GM19468 (cell line): ENCODE measurements at regions not wholly inside any gene's neighbourhood (a gene's known extent, or its start where the extent isn't known, plus 50 kb on each side); places are given as distances from the start of the nearest gene placed in this dataset.
"Not testable (repeated sequence)": the region's sequence is repeated elsewhere in the genome, so short reads cannot be mapped to it uniquely, and the experiment has no call there.

Experiments used
- ATAC-seq: cut with Tn5 transposase; IDR thresholded peaks from one replicate; pipeline ENCODE4 v1.9.1; 2021; ENCODE audit warnings: mild to moderate bottlenecking, moderate library complexity, moderate number of reproducible peaks; ENCODE audit not compliant: unreplicated experiment; ENCODE audit errors: extremely low read depth

- ATAC-seq: no peak
Observed at GRCh38 chr12:87369161-87369560, 660.0 kb downstream of the C12orf50 start.

GRCh38 chr12:87368259-87368658 lies 660.9 kb downstream of the C12orf50 start:
- no peak for ATAC-seq

GRCh38 chr12:87365423-87365822 lies 663.8 kb downstream of the C12orf50 start:
- no peak for ATAC-seq

DNA sequence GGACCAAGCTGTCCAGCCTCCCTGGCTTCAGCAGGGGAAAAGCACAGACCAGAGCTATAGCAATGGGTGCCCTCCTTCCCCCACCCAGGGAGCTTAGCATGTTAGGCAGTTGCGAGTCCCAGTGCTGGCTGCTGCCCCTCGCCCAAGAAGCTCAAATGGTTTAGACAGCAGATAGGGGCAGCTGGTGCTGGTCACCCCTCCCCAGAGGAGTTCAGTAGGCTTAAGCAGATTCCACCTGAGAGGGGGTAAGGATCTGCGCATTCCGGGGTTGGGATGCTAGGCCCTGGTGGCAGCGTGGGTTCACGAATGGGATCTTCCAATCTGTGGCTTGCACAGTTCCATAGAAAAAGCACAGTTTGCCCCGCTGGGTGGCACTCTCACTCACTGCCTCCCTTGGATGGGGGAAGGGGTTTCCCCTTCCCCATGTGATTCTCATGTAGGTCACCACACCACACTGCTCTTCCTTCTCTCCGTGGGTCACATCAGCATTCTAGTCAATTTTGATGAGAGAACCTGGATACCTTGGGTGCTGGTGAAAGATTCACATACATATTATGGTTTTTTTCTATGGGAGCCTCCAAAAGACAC lies 665.6 kb downstream of the C12orf50 start:
- ATAC-seq: no peak

DNA sequence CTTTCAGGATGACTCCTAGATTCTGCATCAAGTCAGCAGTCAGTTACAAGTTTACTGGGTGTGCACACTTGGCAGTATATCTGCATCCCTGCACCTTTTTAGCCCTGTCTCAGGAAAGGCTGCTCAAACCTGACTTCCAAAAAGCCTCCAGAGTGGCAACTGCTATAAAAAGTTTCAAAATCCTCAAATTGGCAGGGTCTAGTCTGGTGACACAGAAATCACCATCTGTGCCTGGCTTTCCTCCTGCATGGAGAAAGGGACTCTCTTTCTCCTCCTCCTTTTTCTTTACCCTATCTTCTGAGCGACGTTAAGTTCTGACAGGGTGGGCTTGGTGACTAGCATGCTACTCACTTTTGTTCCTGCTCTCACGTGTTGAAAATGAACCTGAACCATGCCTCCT lies 679.5 kb downstream of the C12orf50 start:
- ATAC-seq: no peak

- ATAC-seq: no peak
Observed at GRCh38 chr12:87348071-87348470, 681.1 kb downstream of the C12orf50 start.

DNA sequence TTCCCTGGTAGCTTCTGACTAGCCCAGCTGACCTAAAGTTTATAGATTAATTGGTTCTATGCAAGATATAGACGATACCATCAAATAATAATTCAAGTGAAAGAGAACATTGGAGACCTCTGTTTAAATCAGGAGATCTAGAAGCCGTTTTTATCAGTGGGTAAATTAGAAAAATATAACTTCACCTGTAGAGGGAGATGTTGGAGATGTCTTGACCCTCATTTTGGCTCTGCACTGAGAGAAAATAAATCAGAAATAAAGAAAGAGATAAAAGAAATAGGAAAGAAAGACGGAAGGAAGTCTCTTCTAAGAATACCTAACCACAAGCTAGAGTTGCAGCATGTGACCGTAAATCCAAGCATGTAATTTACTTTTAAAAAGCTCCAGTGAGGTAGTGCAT lies 684.5 kb downstream of the C12orf50 start:
- no peak for ATAC-seq

DNA sequence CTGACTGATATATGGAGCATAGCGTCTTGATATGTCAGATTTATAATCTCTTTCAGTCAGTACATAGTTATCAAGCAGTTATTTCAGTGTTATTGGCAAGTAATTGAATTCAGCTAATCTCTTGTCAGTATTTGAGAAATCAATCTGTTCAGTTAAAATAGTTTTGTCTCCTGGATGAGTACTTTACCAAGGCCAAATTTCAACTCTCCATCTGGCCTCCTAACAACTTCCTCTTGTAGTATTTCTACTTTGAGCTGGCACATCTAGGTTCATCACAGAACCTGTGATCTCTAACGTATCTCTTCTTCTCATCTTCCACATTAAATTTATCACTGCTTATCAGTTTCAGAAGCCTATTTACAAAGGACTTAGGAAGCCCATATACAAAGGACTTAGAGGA lies 690.5 kb downstream of the C12orf50 start:
- ATAC-seq: no peak

DNA sequence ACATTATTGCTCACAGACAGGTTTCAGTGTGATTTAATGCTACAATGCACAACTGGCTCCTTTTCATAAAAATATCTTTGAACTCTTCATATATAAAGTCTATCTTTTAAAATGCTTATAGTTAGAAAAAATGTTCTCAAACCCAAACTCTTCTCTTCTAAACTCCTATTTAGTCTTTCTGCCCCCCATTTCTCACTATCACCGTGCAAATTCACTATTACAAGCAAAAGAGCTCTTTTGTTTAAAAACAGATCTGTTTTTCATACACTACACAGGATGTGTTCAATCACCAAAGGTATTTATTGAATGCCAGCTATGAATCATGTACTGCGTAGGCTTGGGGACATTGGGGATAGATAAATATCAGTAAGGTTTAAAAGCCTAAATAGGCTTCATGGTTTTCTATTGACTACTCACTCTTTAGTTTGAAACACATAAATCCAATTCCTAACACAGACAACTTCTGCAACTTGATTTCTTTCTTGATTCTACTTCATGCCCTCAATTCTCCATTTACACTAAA lies 692.3 kb downstream of the C12orf50 start:
- no peak for ATAC-seq

DNA sequence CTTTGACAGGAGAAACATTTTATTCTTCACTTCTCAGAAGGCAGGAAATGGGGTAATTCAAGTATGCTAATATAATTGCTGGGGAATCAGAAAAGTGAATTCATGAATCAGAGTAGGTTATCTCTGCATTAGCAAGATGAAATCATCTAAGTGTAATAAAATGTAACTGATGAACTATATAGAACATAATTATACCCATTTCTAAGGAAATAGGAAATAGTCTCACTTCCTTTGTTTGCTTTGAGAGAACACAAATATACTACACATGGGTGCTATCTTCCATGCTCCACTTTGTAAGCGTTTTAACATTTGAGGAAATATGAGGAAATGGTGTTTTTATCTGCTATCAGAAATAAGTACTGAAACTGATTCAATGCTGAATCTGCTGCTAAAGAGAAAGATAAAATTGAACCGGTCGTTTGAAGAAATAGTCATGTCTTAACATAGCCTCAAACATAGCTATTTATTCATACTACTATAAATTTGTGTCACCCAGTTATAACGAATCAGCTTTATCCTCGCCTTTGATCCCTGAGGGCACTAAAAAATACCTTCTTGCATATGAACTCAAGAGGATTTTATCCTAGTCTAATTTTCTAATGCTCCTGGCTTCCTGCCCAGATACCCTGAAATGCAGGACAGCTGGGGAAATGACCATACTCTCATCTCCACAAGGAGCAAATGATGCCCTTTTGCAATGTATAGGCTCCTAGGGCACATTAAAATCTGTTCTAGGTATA lies 696.0 kb downstream of the C12orf50 start:
- ATAC-seq: no peak

DNA sequence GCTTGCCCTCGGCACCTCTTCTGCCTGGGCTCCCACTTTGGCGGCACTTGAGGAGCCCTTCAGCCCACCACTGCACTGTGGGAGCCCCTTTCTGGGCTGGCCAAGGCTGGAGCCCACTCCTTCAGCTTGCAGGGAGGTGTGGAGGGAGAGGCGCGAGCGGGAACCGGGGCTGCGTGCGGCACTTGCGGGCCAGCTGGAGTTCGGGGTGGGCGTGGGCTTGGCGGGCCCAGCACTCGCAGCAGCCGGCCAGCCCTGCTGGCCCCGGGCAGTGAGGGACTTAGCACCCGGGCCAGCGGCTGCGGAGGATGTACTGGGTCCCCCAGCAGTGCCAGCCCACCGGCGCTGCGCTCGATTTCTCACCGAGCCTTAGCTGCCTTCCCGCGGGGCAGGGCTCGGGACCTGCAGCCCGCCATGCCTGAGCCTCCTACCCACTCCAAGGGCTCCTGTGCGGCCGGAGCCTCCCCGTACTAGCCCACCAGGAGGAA lies 699.1 kb downstream of the C12orf50 start:
- not testable (repeated sequence) for ATAC-seq

- no peak for ATAC-seq
Observed at GRCh38 chr12:87329076-87329863, 699.9 kb downstream of the C12orf50 start.

DNA sequence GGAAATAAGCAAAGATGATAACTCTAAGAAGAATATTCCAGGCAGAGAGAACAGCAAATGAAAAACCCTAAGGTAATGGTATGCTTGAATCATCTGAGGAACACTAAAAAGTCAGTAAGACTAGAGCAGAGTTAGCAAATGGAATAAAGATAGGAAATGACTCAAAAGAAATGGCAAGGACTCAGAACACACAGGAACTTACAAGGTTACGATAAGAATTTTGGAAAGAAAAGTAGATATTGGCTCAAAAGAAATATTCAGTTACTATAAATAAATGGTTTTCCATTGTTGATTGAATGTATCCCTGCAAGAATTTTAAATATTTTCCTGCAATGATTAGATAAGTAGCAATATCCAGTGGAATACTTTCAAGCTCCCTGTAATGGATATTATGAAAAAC lies 705.8 kb downstream of the C12orf50 start:
- ATAC-seq: no peak

- ATAC-seq: no peak
Observed at GRCh38 chr12:87320724-87321123, 708.5 kb downstream of the C12orf50 start.

DNA sequence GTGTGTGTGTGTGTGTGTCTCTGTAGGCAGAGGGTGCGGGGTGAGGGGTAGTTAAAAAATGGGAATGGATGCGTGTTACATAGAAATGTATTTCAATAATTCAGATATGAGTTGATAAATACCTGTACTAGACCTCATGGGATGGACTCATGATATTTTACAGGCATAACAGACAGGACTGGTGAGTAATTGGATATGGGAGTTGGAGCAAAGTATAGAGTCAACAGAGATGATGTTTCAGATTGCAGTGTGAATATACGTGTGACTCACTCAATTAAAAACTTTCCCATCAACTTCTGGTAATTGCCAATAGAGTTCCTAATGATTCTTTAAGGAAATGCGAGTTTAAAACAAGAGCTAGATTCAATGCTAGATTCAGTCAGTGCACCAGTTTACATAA lies 711.9 kb downstream of the C12orf50 start:
- no peak for ATAC-seq

GRCh38 chr12:87311206-87311605 lies 718.0 kb downstream of the C12orf50 start:
- ATAC-seq: no peak

DNA sequence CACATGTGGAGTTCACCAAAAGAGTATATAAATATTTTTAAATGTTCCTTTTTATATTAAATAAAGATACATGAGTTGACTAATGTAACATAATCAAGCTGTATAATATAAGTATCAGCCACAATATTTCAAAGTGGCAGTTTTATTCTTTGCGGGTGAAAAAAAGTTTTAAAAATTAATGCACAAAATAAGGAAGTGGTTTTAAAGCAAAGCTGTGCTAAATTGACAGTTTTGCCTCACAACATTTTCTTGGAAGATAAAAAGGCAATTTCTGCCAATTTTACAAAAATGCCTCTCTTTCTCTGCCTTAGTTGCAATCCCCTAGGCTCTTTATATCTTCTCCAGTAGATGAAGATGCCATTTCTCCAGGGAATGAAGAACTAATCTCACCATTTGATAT lies 719.1 kb downstream of the C12orf50 start:
- ATAC-seq: no peak

- ATAC-seq: no peak
Observed at GRCh38 chr12:87305481-87305880, 723.7 kb downstream of the C12orf50 start.

DNA sequence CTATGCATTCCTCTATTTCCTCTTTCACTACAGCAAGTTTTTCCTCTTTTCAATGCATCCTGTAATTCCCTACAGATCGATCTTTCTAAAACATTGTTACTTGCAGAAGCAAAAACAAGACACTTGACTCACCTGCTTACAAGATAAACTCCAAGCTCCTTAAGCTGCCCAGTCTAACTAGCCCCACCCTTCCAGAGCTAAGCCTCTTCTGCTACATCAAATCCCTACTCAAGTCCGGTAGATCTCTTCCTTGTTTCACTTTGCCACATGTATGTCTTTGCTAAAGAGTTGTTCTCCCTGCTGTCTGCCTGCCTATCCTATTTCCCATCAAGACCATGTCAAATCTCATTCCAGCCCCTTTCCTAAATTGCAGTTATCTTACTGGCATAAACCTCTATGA lies 724.8 kb downstream of the C12orf50 start:
- no peak for ATAC-seq

GRCh38 chr12:87303396-87304012 lies 725.7 kb downstream of the C12orf50 start:
- no peak for ATAC-seq
